Trophoblast cell (in vitro differentiated cells and primary cell): ENCODE measurements at regions not wholly inside any gene's neighbourhood (a gene's known extent, or its start where the extent isn't known, plus 50 kb on each side); places are given as distances from the start of the nearest gene placed in this dataset.
A peak's percentile ranks its signal among the peaks of the same experiment; 100 is the strongest.

ENCODE experiments used
- DNase-seq, 2 donors: peaks; one replicate each; pipeline ENCODE4 v3.0.0-alpha.2; 2016
- H2AFZ ChIP-seq: 2 replicates; pipeline ENCODE4 v1.6.1; 2013; ENCODE audit warnings: low read length, moderate library complexity, mild to moderate bottlenecking; ENCODE audit not compliant: insufficient read depth, poor library complexity
- H2AK5ac ChIP-seq: 2 replicates; pipeline ENCODE4 v1.6.1; 2013; ENCODE audit warnings: mild to moderate bottlenecking, low read length
- H2BK120ac ChIP-seq: 2 replicates; pipeline ENCODE4 v1.6.1; 2013; ENCODE audit warnings: low read length, mild to moderate bottlenecking, moderate library complexity; ENCODE audit not compliant: insufficient read depth, poor library complexity
- H2BK12ac ChIP-seq: 2 replicates; pipeline ENCODE4 v1.6.1; 2013; ENCODE audit warnings: mild to moderate bottlenecking, low read length, moderate library complexity
- H2BK5ac ChIP-seq: 2 replicates; pipeline ENCODE4 v1.6.1; 2013; ENCODE audit warnings: low read length, low read depth, moderate library complexity, mild to moderate bottlenecking; ENCODE audit not compliant: poor library complexity
- H3K14ac ChIP-seq: 2 replicates; pipeline ENCODE4 v1.6.1; 2013; ENCODE audit warnings: mild to moderate bottlenecking, low read length
- H3K18ac ChIP-seq: 2 replicates; pipeline ENCODE4 v1.6.1; 2013; ENCODE audit warnings: mild to moderate bottlenecking, low read length
- H3K23ac ChIP-seq: 2 replicates; pipeline ENCODE4 v1.6.1; 2013; ENCODE audit warnings: low read length
- H3K27ac ChIP-seq: 2 replicates; pipeline ENCODE4 v1.5.1; 2013; ENCODE audit warnings: low read depth, mild to moderate bottlenecking, inconsistent platforms, low read length, moderate library complexity
- H3K27me3 ChIP-seq: 2 replicates; pipeline ENCODE4 v1.6.1; 2013; ENCODE audit warnings: inconsistent platforms, mild to moderate bottlenecking, low read length, moderate library complexity; ENCODE audit not compliant: insufficient read depth
- H3K36me3 ChIP-seq, 2 experiments: 1 replicate in 1 of 2; 2 replicates in 1 of 2; pipeline ENCODE4 v1.6.1; 2013; ENCODE audit warnings: low read length in 2 of 2, mild to moderate bottlenecking in 2 of 2, moderate library complexity in 1 of 2; ENCODE audit not compliant: insufficient read depth in 2 of 2, control insufficient read depth in 1 of 2
- H3K4ac ChIP-seq: 2 replicates; pipeline ENCODE4 v1.6.1; 2013; ENCODE audit warnings: low read depth, mild to moderate bottlenecking, low read length, moderate library complexity
- H3K4me1 ChIP-seq, 2 experiments: 1 replicate in 1 of 2; 2 replicates in 1 of 2; pipeline ENCODE4 v1.6.1; 2013; ENCODE audit warnings: low read length in 2 of 2, mild to moderate bottlenecking in 2 of 2, moderate library complexity in 1 of 2; ENCODE audit not compliant: insufficient read depth in 2 of 2, control insufficient read depth in 1 of 2
- H3K4me2 ChIP-seq: 2 replicates; pipeline ENCODE4 v1.6.1; 2013; ENCODE audit warnings: inconsistent platforms, mild to moderate bottlenecking, low read length, moderate library complexity
- H3K4me3 ChIP-seq: 2 replicates; pipeline ENCODE4 v1.5.1; 2013; ENCODE audit warnings: mild to moderate bottlenecking, low read depth, low read length, inconsistent platforms
- H3K79me1 ChIP-seq: one replicate; pipeline ENCODE4 v1.6.1; 2013; ENCODE audit warnings: low read length
- H3K79me2 ChIP-seq: 2 replicates; pipeline ENCODE4 v1.6.1; 2013; ENCODE audit warnings: low read length, mild to moderate bottlenecking; ENCODE audit not compliant: control insufficient read depth, insufficient read depth, poor library complexity
- H3K9ac ChIP-seq: 2 replicates; pipeline ENCODE4 v1.6.1; 2013; ENCODE audit warnings: mild to moderate bottlenecking, low read length
- H3K9me3 ChIP-seq: 2 replicates; pipeline ENCODE4 v1.6.1; 2013; ENCODE audit warnings: low read depth, mild to moderate bottlenecking, control low read depth, inconsistent platforms, low read length; ENCODE audit not compliant: insufficient read depth
- H4K12ac ChIP-seq: 2 replicates; pipeline ENCODE4 v1.6.1; 2013; ENCODE audit warnings: low read depth, mild to moderate bottlenecking, low read length, moderate library complexity
- H4K8ac ChIP-seq: 2 replicates; pipeline ENCODE4 v1.6.1; 2013; ENCODE audit warnings: low read depth, mild to moderate bottlenecking, low read length, moderate library complexity
- H4K91ac ChIP-seq: one replicate; pipeline ENCODE4 v1.6.1; 2013; ENCODE audit warnings: low read depth, mild to moderate bottlenecking, low read length, moderate library complexity
- WGBS: extraction: QIAGEN DNeasy Blood & Tissue Kit; methylation state at CpG from one replicate; pipeline ENCODE4 v1.1.7; 2013; ENCODE audit warnings: missing lambda C conversion rate; ENCODE audit not compliant: insufficient read length, insufficient coverage; ENCODE audit errors: extremely low coverage; 5-methylcytosine and 5-hydroxymethylcytosine counted together

- Histone ChIP-seq H3K9ac (no peak overlapping the region), H3K23ac (no peak overlapping the region), H4K91ac (peak overlapping the region; percentile 50), H3K4ac (no peak overlapping the region), H3K4me2 (no peak overlapping the region), H3K4me1 (peaks cover 0 to 3% of the 10 kb centered on the region in 2 experiments), H3K79me1 (peaks cover 13% of the 10 kb centered on the region), H2BK120ac (no peak overlapping the region), H3K79me2 (no peaks in the 10 kb centered on the region), H3K36me3 (no peaks in the 10 kb centered on the region), H4K8ac (no peak overlapping the region), H4K12ac (no peak overlapping the region), H3K9me3 (no peaks in the 10 kb centered on the region), H2BK12ac (peak overlapping the region; percentile 58), H3K18ac (no peak overlapping the region), H3K14ac (peak overlapping the region; percentile 28), H3K4me3 (no peak overlapping the region), H2AK5ac (no peak overlapping the region), H2AFZ (no peak overlapping the region), H3K27ac (peak overlapping the region; percentile 31), H3K27me3 (no peaks in the 10 kb centered on the region), H2BK5ac (peak overlapping the region; percentile 18)
- no peak for DNase-seq
- WGBS = no CpG with 5 or more reads among the region's 1 CpG
Observed at GRCh38 chr7:41567031-41567730, 135.7 kb downstream of the INHBA start.

- no peak overlapping the region for H2AFZ ChIP-seq
- H3K23ac ChIP-seq = no peak overlapping the region
- no peak overlapping the region for H4K12ac ChIP-seq
- H3K9ac ChIP-seq = no peak overlapping the region
- no peak overlapping the region for H3K14ac ChIP-seq
- H3K4me1 ChIP-seq = peaks cover 0 to 3% of the 10 kb centered on the region in 2 experiments
- no CpG with 5 or more reads among the region's 4 CpGs for WGBS
- H3K27me3 ChIP-seq = no peaks in the 10 kb centered on the region
- H2AK5ac ChIP-seq = no peak overlapping the region
- H3K4me3 ChIP-seq = no peak overlapping the region
- H2BK12ac ChIP-seq = no peak overlapping the region
- H2BK120ac ChIP-seq = no peak overlapping the region
- H4K8ac ChIP-seq = no peak overlapping the region
- no peaks in the 10 kb centered on the region for H3K79me2 ChIP-seq
- no peak overlapping the region for H3K4ac ChIP-seq
- H3K79me1 ChIP-seq = peaks cover 14% of the 10 kb centered on the region
- H3K9me3 ChIP-seq = no peaks in the 10 kb centered on the region
- peak in 1 of 2 donors; percentile 28 for DNase-seq
- H3K18ac ChIP-seq = no peak overlapping the region
- H2BK5ac ChIP-seq = no peak overlapping the region
- peak overlapping the region; percentile 31 for H3K27ac ChIP-seq
- no peak overlapping the region for H3K4me2 ChIP-seq
- no peaks in the 10 kb centered on the region for H3K36me3 ChIP-seq
- no peak overlapping the region for H4K91ac ChIP-seq
Observed at GRCh38 chr7:41566581-41566980, 136.3 kb downstream of the INHBA start.

GRCh38 chr7:41565655-41566054, 137.2 kb downstream of the INHBA start:
- H3K9me3 ChIP-seq = no peaks in the 10 kb centered on the region
- peak overlapping the region; percentile 83 for H4K91ac ChIP-seq
- no peaks in the 10 kb centered on the region for H3K79me2 ChIP-seq
- no peak overlapping the region for H3K4ac ChIP-seq
- DNase-seq = no peak
- no peaks in the 10 kb centered on the region for H3K27me3 ChIP-seq
- peaks cover 2 to 4% of the 10 kb centered on the region in 2 experiments for H3K4me1 ChIP-seq
- no peak overlapping the region for H3K4me2 ChIP-seq
- H3K79me1 ChIP-seq = peaks cover 21% of the 10 kb centered on the region
- H2BK5ac ChIP-seq = peak overlapping the region; percentile 34
- no peak overlapping the region for H4K12ac ChIP-seq
- peak overlapping the region; percentile 84 for H2BK120ac ChIP-seq
- H3K9ac ChIP-seq = no peak overlapping the region
- H3K27ac ChIP-seq = no peak overlapping the region
- H3K23ac ChIP-seq = no peak overlapping the region
- H3K14ac ChIP-seq = peak overlapping the region; percentile 86
- H2BK12ac ChIP-seq = peak overlapping the region; percentile 95
- H2AFZ ChIP-seq = no peak overlapping the region
- H4K8ac ChIP-seq = peak overlapping the region; percentile 49
- H2AK5ac ChIP-seq = peak overlapping the region; percentile 77
- H3K36me3 ChIP-seq = no peaks in the 10 kb centered on the region
- WGBS = no CpG with 5 or more reads among the region's 4 CpGs
- no peak overlapping the region for H3K4me3 ChIP-seq
- H3K18ac ChIP-seq = peak overlapping the region; percentile 39

GRCh38 chr7:41559426-41559825, 143.5 kb downstream of the INHBA start:
- no peak overlapping the region for H2AK5ac ChIP-seq
- no peak overlapping the region for H3K4me3 ChIP-seq
- no peak overlapping the region for H3K23ac ChIP-seq
- no peak overlapping the region for H4K8ac ChIP-seq
- H3K9ac ChIP-seq = no peak overlapping the region
- H2BK120ac ChIP-seq = no peak overlapping the region
- H2AFZ ChIP-seq = no peak overlapping the region
- no peak overlapping the region for H3K14ac ChIP-seq
- no peaks in the 10 kb centered on the region for H3K36me3 ChIP-seq
- peaks cover 22% of the 10 kb centered on the region for H3K79me1 ChIP-seq
- H4K91ac ChIP-seq = no peak overlapping the region
- H3K27ac ChIP-seq = no peak overlapping the region
- H3K79me2 ChIP-seq = no peaks in the 10 kb centered on the region
- no peak overlapping the region for H3K4ac ChIP-seq
- no peak overlapping the region for H3K4me2 ChIP-seq
- H2BK12ac ChIP-seq = no peak overlapping the region
- no peak overlapping the region for H2BK5ac ChIP-seq
- H3K9me3 ChIP-seq = peaks cover 4% of the 10 kb centered on the region
- no peaks in the 10 kb centered on the region for H3K27me3 ChIP-seq
- no CpG with 5 or more reads among the region's 3 CpGs for WGBS
- no peak overlapping the region for H4K12ac ChIP-seq
- peak; percentile 88 to 92 for DNase-seq
- no peak overlapping the region for H3K18ac ChIP-seq
- H3K4me1 ChIP-seq = peaks cover 3 to 4% of the 10 kb centered on the region in 2 experiments
